ENCODE measurements at regions not wholly inside any gene's neighbourhood (a gene's known extent, or its start where the extent isn't known, plus 50 kb on each side); places are given as distances from the start of the nearest gene placed in this dataset.

DNA sequence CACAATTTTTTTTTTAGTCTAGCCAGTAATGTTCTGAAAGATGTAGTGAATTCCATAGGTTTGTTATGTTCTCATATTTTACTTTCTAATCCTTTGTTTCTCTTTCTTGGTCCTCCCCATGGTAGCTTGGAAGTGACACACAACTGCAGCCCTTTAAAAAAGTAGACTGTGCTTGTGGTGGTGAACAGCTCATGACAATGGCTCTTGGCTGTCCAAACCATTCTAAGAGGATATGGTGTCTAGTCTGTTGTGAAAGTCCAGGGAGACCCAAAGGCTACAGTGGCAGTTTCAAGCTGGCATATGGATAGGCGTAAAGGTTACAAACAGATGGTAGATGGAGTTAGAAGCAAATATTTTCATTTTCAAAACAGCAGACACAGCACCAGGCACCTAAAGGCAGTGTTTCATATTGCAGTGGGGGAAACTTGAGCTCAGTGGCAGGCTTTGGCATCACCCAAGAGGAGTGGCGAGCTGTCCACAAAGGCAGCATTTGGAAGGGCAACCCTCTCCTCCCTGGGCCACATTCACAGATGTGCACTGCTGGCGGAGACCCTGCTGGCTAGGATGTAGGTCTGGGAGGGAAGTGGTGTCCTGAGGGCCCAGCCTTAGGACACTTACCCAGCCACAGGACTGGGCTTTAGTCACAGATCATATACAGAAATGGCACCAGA lies 102.1 kb downstream of the DYRK2 start:
- peaks cover 4% of the 10 kb centered on the region for H3K36me3 Mint-ChIP-seq
- H3K9me3 Mint-ChIP-seq = no peaks in the 10 kb centered on the region
- ATAC-seq (no peak), DNase-seq (ENCODE audit: low spot score) (no peak)
- no peak overlapping the region for H3K27ac Mint-ChIP-seq
- H3K4me3 Mint-ChIP-seq = no peak overlapping the region
- H3K27me3 Mint-ChIP-seq = peaks cover 5 to 11% of the 10 kb centered on the region in 2 donors
- H3K4me1 Mint-ChIP-seq (ENCODE audit: low read depth in 2 of 2) = peaks cover 0 to 2% of the 10 kb centered on the region in 2 donors

- no peak for DNase-seq (ENCODE audit: low spot score)
- no peaks in the 10 kb centered on the region for H3K36me3 Mint-ChIP-seq
- no peak for ATAC-seq
- no peak overlapping the region for H3K4me3 Mint-ChIP-seq
- H3K27ac Mint-ChIP-seq = no peak overlapping the region
- peaks cover 0 to 2% of the 10 kb centered on the region in 2 donors for H3K4me1 Mint-ChIP-seq (ENCODE audit: low read depth in 2 of 2)
- H3K27me3 Mint-ChIP-seq = peaks cover 0 to 11% of the 10 kb centered on the region in 2 donors
- no peaks in the 10 kb centered on the region for H3K9me3 Mint-ChIP-seq
These were observed 102.9 kb downstream of the DYRK2 start for GRCh38 chr12:67751381-67751928.

DNA sequence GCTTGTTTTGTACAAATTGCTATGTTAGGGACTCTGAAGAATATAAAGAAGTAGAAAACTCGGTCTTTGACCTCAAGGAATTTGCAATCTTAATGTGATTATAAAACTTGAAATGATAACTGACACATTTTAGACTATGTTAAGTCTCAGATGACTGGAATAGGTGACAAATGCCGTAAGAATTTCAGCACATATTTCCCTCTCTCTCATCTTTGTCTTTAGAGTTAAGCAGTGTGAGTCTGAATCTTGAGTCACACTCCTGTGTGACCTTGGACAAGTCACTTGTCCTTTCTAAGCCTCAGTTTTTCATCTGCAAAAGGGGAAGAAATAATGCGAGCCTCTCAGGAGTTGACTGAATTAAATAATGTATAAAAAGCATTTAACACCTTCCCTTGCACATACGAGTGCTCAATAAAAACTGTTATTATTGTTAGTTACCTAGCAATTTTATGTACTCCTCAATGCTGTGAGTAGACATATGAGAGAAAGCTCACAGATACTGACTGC lies 103.7 kb downstream of the DYRK2 start:
- peaks cover 0 to 11% of the 10 kb centered on the region in 2 donors for H3K27me3 Mint-ChIP-seq
- DNase-seq (ENCODE audit: low spot score) (no peak), ATAC-seq (no peak)
- peaks cover 0 to 2% of the 10 kb centered on the region in 2 donors for H3K4me1 Mint-ChIP-seq (ENCODE audit: low read depth in 2 of 2)
- no peak overlapping the region for H3K27ac Mint-ChIP-seq
- H3K36me3 Mint-ChIP-seq = no peaks in the 10 kb centered on the region
- no peaks in the 10 kb centered on the region for H3K9me3 Mint-ChIP-seq
- no peak overlapping the region for H3K4me3 Mint-ChIP-seq

GRCh38 chr12:67754933-67755697 lies 106.6 kb downstream of the DYRK2 start:
- Mint-ChIP-seq H3K9me3 (no peaks in the 10 kb centered on the region), H3K36me3 (no peaks in the 10 kb centered on the region), H3K4me1 (ENCODE audit: low read depth in 2 of 2) (no peaks in the 10 kb centered on the region), H3K27ac (no peak overlapping the region), H3K4me3 (no peak overlapping the region), H3K27me3 (peaks cover 0 to 8% of the 10 kb centered on the region in 2 donors)
- no peak for DNase-seq (ENCODE audit: low spot score)
- ATAC-seq = no peak

DNA sequence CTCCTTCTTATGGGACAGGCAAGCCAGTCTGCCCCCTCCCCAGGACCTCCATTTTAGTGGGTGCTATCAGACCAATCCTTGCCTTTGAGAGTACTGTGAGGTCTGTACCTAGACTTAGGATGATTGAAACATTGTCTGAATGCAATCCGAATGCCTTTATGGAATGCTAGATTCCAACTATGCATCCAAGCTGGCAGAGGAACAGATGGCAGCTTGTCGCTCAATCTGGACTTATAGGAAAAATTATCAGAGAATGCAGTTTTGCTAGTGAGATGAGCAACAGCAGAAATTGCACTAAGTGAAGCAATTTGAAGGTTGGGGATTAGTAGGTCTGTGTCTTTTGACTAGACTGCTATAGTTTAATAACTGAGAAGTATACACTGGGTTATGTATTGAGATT lies 109.1 kb downstream of the DYRK2 start:
- H3K4me3 Mint-ChIP-seq = no peak overlapping the region
- H3K9me3 Mint-ChIP-seq = no peaks in the 10 kb centered on the region
- no peaks in the 10 kb centered on the region for H3K36me3 Mint-ChIP-seq
- no peak for DNase-seq (ENCODE audit: low spot score)
- H3K27ac Mint-ChIP-seq = no peak overlapping the region
- H3K4me1 Mint-ChIP-seq (ENCODE audit: low read depth in 2 of 2) = no peaks in the 10 kb centered on the region
- H3K27me3 Mint-ChIP-seq = peaks cover 0 to 8% of the 10 kb centered on the region in 2 donors
- no peak for ATAC-seq

DNA sequence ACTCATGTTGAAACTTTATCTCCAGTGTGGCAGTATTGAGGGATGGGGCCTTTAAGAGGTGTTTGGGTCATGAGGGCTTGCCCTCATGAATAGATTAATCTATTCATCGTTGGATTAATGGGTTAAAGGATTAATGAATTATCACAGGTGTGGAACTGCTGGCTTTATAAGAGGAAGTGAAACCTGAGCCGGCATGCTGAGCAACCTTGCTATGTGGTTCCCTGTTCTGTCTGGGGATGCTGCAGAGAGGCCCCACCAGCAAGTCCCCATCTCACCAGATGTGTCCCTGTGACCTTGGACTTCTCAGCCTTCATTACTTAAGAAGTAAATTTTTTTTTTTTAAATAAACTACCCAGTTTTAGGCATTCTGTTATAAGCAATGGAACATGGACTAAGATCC lies 109.6 kb downstream of the DYRK2 start:
- H3K9me3 Mint-ChIP-seq = no peaks in the 10 kb centered on the region
- H3K4me1 Mint-ChIP-seq (ENCODE audit: low read depth in 2 of 2) = no peaks in the 10 kb centered on the region
- H3K4me3 Mint-ChIP-seq = no peak overlapping the region
- no peaks in the 10 kb centered on the region for H3K36me3 Mint-ChIP-seq
- H3K27ac Mint-ChIP-seq = no peak overlapping the region
- DNase-seq (ENCODE audit: low spot score) = no peak
- H3K27me3 Mint-ChIP-seq = peaks cover 0 to 8% of the 10 kb centered on the region in 2 donors
- ATAC-seq = no peak

- H3K27me3 Mint-ChIP-seq = peaks cover 4 to 9% of the 10 kb centered on the region in 2 donors
- no peaks in the 10 kb centered on the region for H3K4me1 Mint-ChIP-seq (ENCODE audit: low read depth in 2 of 2)
- no peak for ATAC-seq
- DNase-seq (ENCODE audit: low spot score) = no peak
- H3K9me3 Mint-ChIP-seq = no peaks in the 10 kb centered on the region
- H3K36me3 Mint-ChIP-seq = no peaks in the 10 kb centered on the region
- no peak overlapping the region for H3K27ac Mint-ChIP-seq
- no peak overlapping the region for H3K4me3 Mint-ChIP-seq
These were observed 110.0 kb downstream of the DYRK2 start for GRCh38 chr12:67758521-67758920.

DNA sequence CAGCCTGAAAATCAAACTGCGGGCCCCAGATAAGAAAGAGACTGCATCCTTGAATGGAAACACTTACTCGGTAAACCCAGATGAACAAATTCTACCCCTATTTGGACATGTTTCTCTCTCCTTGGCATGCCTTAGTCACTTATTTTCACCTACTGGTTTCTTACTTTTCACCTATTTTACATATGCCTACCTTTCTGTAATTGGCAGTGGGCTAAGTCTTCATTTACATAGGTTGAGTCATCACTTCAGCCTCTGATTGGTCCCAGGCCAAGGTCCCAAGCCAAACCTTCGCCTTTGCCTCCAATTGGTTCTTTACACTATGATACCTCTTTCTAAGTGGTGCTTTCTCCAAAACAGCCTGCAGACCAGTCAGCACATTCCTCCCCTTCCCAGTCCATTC lies 111.3 kb downstream of the DYRK2 start:
- peaks cover 6 to 11% of the 10 kb centered on the region in 2 donors for H3K27me3 Mint-ChIP-seq
- H3K36me3 Mint-ChIP-seq = no peaks in the 10 kb centered on the region
- H3K4me1 Mint-ChIP-seq (ENCODE audit: low read depth in 2 of 2) = no peaks in the 10 kb centered on the region
- no peaks in the 10 kb centered on the region for H3K9me3 Mint-ChIP-seq
- no peak overlapping the region for H3K27ac Mint-ChIP-seq
- ATAC-seq (no peak), DNase-seq (ENCODE audit: low spot score) (no peak)
- H3K4me3 Mint-ChIP-seq = no peak overlapping the region

- DNase-seq (ENCODE audit: low spot score) (no peak), ATAC-seq (no peak)
- Mint-ChIP-seq H3K9me3 (no peaks in the 10 kb centered on the region), H3K4me1 (ENCODE audit: low read depth in 2 of 2) (no peaks in the 10 kb centered on the region), H3K27me3 (peaks cover 5 to 6% of the 10 kb centered on the region in 2 donors), H3K4me3 (no peak overlapping the region), H3K36me3 (no peaks in the 10 kb centered on the region), H3K27ac (no peak overlapping the region)
These were observed 112.2 kb downstream of the DYRK2 start for GRCh38 chr12:67760586-67761275.

GRCh38 chr12:67761566-67761965 lies 113.0 kb downstream of the DYRK2 start:
- no peak for ATAC-seq
- H3K9me3 Mint-ChIP-seq = no peaks in the 10 kb centered on the region
- no peaks in the 10 kb centered on the region for H3K4me1 Mint-ChIP-seq (ENCODE audit: low read depth in 2 of 2)
- no peaks in the 10 kb centered on the region for H3K36me3 Mint-ChIP-seq
- H3K27ac Mint-ChIP-seq = no peak overlapping the region
- no peak for DNase-seq (ENCODE audit: low spot score)
- H3K27me3 Mint-ChIP-seq = peaks cover 5 to 6% of the 10 kb centered on the region in 2 donors
- no peak overlapping the region for H3K4me3 Mint-ChIP-seq

- Mint-ChIP-seq H3K27ac (no peak overlapping the region), H3K4me1 (ENCODE audit: low read depth in 2 of 2) (no peaks in the 10 kb centered on the region)
These were observed 115.5 kb downstream of the DYRK2 start for GRCh38 chr12:67764055-67764454.

GRCh38 chr12:67764946-67765619 lies 116.5 kb downstream of the DYRK2 start:
- H3K4me3 Mint-ChIP-seq = no peak overlapping the region
- H3K4me1 Mint-ChIP-seq (ENCODE audit: low read depth in 2 of 2) = no peaks in the 10 kb centered on the region
- no peaks in the 10 kb centered on the region for H3K36me3 Mint-ChIP-seq
- H3K9me3 Mint-ChIP-seq = no peaks in the 10 kb centered on the region
- DNase-seq (ENCODE audit: low spot score) = no peak
- H3K27ac Mint-ChIP-seq = no peak overlapping the region
- peaks cover 5 to 6% of the 10 kb centered on the region in 2 donors for H3K27me3 Mint-ChIP-seq
- ATAC-seq = no peak

More at GRCh38 chr12:67764055-67764454, 115.5 kb downstream of the DYRK2 start:
- Mint-ChIP-seq H3K4me3 (no peak overlapping the region), H3K9me3 (no peaks in the 10 kb centered on the region), H3K27me3 (peaks cover 5 to 6% of the 10 kb centered on the region in 2 donors), H3K36me3 (no peaks in the 10 kb centered on the region)
- DNase-seq (ENCODE audit: low spot score) (no peak), ATAC-seq (no peak)
